IPS-NIHi11 (cell line): ENCODE measurements at regions not wholly inside any gene's neighbourhood (a gene's known extent, or its start where the extent isn't known, plus 50 kb on each side); places are given as distances from the start of the nearest gene placed in this dataset.
A peak's percentile ranks its signal among the peaks of the same experiment; 100 is the strongest.
"Not testable (repeated sequence)": the region's sequence is repeated elsewhere in the genome, so short reads cannot be mapped to it uniquely, and the experiment has no call there.

Experiments used
- DNase-seq: peaks from one replicate; pipeline ENCODE4 v3.0.0; 2012; ENCODE audit warnings: mixed read lengths, low spot score

GRCh38 chrX:95612350-95612749, 1072.3 kb upstream of the DIAPH2 start:
- no peak for DNase-seq

GRCh38 chrX:95622200-95622599, 1062.4 kb upstream of the DIAPH2 start:
- no peak for DNase-seq

- DNase-seq: no peak
Observed at GRCh38 chrX:95626748-95627147, 1057.9 kb upstream of the DIAPH2 start.

GRCh38 chrX:95628796-95629195, 1055.8 kb upstream of the DIAPH2 start:
- DNase-seq: no peak

- DNase-seq: no peak
Observed at GRCh38 chrX:95629737-95630136, 1054.9 kb upstream of the DIAPH2 start.

GRCh38 chrX:95640226-95640625, 1044.4 kb upstream of the DIAPH2 start:
- no peak for DNase-seq

GRCh38 chrX:95645738-95646137, 1038.9 kb upstream of the DIAPH2 start:
- DNase-seq: no peak

GRCh38 chrX:95662200-95662599, 1022.4 kb upstream of the DIAPH2 start:
- no peak for DNase-seq

GRCh38 chrX:95666056-95666455, 1018.6 kb upstream of the DIAPH2 start:
- DNase-seq: no peak

- no peak for DNase-seq
Observed at GRCh38 chrX:95675011-95675410, 1009.6 kb upstream of the DIAPH2 start.

GRCh38 chrX:95675794-95676193, 1008.8 kb upstream of the DIAPH2 start:
- DNase-seq: no peak

- DNase-seq: no peak
Observed at GRCh38 chrX:95678679-95679078, 1006.0 kb upstream of the DIAPH2 start.

GRCh38 chrX:95693365-95693764, 991.3 kb upstream of the DIAPH2 start:
- DNase-seq: no peak

GRCh38 chrX:95703696-95704095, 980.9 kb upstream of the DIAPH2 start:
- DNase-seq: no peak

- no peak for DNase-seq
Observed at GRCh38 chrX:95716841-95717240, 967.8 kb upstream of the DIAPH2 start.

GRCh38 chrX:95718746-95719145, 965.9 kb upstream of the DIAPH2 start:
- no peak for DNase-seq

- no peak for DNase-seq
Observed at GRCh38 chrX:95721011-95721410, 963.6 kb upstream of the DIAPH2 start.

- DNase-seq: no peak
Observed at GRCh38 chrX:95728446-95728845, 956.2 kb upstream of the DIAPH2 start.

GRCh38 chrX:95729401-95729800, 955.2 kb upstream of the DIAPH2 start:
- no peak for DNase-seq

- no peak for DNase-seq
Observed at GRCh38 chrX:95733426-95733825, 951.2 kb upstream of the DIAPH2 start.

GRCh38 chrX:95754411-95754810, 930.2 kb upstream of the DIAPH2 start:
- DNase-seq: no peak

GRCh38 chrX:95760356-95760755, 924.3 kb upstream of the DIAPH2 start:
- DNase-seq: no peak

- DNase-seq: peak; percentile 3
Observed at GRCh38 chrX:95762716-95763115, 921.9 kb upstream of the DIAPH2 start.

GRCh38 chrX:95764972-95765451, 919.6 kb upstream of the DIAPH2 start:
- peak; percentile 14 for DNase-seq

- DNase-seq: not testable (repeated sequence)
Observed at GRCh38 chrX:95771198-95771597, 913.4 kb upstream of the DIAPH2 start.
